HepG2 (cell line): ENCODE measurements at regions not wholly inside any gene's neighbourhood (a gene's known extent, or its start where the extent isn't known, plus 50 kb on each side); places are given as distances from the start of the nearest gene placed in this dataset.
A peak's percentile ranks its signal among the peaks of the same experiment; 100 is the strongest.

Source experiments
- AKAP8 ChIP-seq: sonication (generic); formaldehyde crosslinking; IDR thresholded peaks from 2 replicates; pipeline ENCODE4 v1.5.1; 2020; ENCODE audit warnings: mild to moderate bottlenecking, missing genetic modification reagents
- CHD4 ChIP-seq: fragments of 200-600 bp; sonication (generic); IDR thresholded peaks from 2 replicates; pipeline ENCODE4 v1.7.0; 2017; ENCODE audit warnings: mild to moderate bottlenecking, low read length, borderline replicate concordance
- E2F2 ChIP-seq: sonication (generic); formaldehyde crosslinking; IDR thresholded peaks from 2 replicates; pipeline ENCODE4 v1.4.0; 2020; ENCODE audit warnings: missing genetic modification reagents, borderline replicate concordance
- HDAC6 ChIP-seq: fragments of 200-600 bp; sonication (generic); IDR thresholded peaks from 2 replicates; pipeline ENCODE4 v1.7.0; 2017; ENCODE audit warnings: mild to moderate bottlenecking, antibody characterized with exemption, low read length, low read depth
- HNRNPLL ChIP-seq: fragments of 200-400 bp; formaldehyde crosslinking; IDR thresholded peaks from 2 replicates; pipeline ENCODE4 v1.6.1; 2017; ENCODE audit warnings: mild to moderate bottlenecking, low read depth, low read length; ENCODE audit not compliant: poor library complexity, severe bottlenecking
- HNRNPUL1 ChIP-seq: fragments of 200-400 bp; formaldehyde crosslinking; IDR thresholded peaks from 2 replicates; pipeline ENCODE4 v1.6.1; 2017; ENCODE audit warnings: low read depth, mild to moderate bottlenecking, low read length, moderate library complexity
- KDM4B ChIP-seq: sonication (generic); formaldehyde crosslinking; IDR thresholded peaks from 2 replicates; pipeline ENCODE4 v1.4.0; 2020; ENCODE audit warnings: missing genetic modification reagents
- KMT2B ChIP-seq: IDR thresholded peaks from 2 replicates; pipeline ENCODE4 v1.6.1; 2016; ENCODE audit warnings: missing genetic modification reagents, missing compliant biosample characterization
- ONECUT2 ChIP-seq: sonication (generic); formaldehyde crosslinking; IDR thresholded peaks from 2 replicates; pipeline ENCODE4 v1.4.0; 2020; ENCODE audit warnings: missing genetic modification reagents
- PAX8 ChIP-seq: sonication (generic); formaldehyde crosslinking; IDR thresholded peaks from 2 replicates; pipeline ENCODE4 v1.8.0; 2022; ENCODE audit warnings: mild to moderate bottlenecking, missing genetic modification reagents, borderline replicate concordance
- PPARG ChIP-seq: conservative IDR thresholded peaks from 2 replicates; pipeline ENCODE4 v1.6.1; 2016; ENCODE audit warnings: missing biosample characterization, missing genetic modification reagents
- PRDM15 ChIP-seq: sonication (generic); formaldehyde crosslinking; IDR thresholded peaks from 2 replicates; pipeline ENCODE4 v1.4.0; 2020; ENCODE audit warnings: missing genetic modification reagents
- PRPF4 ChIP-seq: fragments of 200-400 bp; formaldehyde crosslinking; IDR thresholded peaks from 2 replicates; pipeline ENCODE4 v1.6.1; 2016; ENCODE audit warnings: low read length, low read depth; ENCODE audit not compliant: poor library complexity, severe bottlenecking
- RARG ChIP-seq: sonication (generic); formaldehyde crosslinking; IDR thresholded peaks from 2 replicates; pipeline ENCODE4 v1.4.0; 2020; ENCODE audit warnings: low read depth, mild to moderate bottlenecking, missing genetic modification reagents
- SMAD3 ChIP-seq: sonication (generic); formaldehyde crosslinking; IDR thresholded peaks from 2 replicates; pipeline ENCODE4 v1.4.0; 2020; ENCODE audit warnings: missing genetic modification reagents
- SMYD3 ChIP-seq: sonication (generic); formaldehyde crosslinking; IDR thresholded peaks from 2 replicates; pipeline ENCODE4 v1.8.1; 2023; ENCODE audit warnings: mild to moderate bottlenecking, missing genetic modification reagents
- SRSF9 ChIP-seq: fragments of 200-400 bp; formaldehyde crosslinking; IDR thresholded peaks from 2 replicates; pipeline ENCODE4 v1.6.1; 2018; ENCODE audit warnings: borderline replicate concordance, mild to moderate bottlenecking, low read depth, low read length; ENCODE audit not compliant: insufficient read depth, poor library complexity, severe bottlenecking
- TSC22D2 ChIP-seq: sonication (generic); formaldehyde crosslinking; IDR thresholded peaks from 2 replicates; pipeline ENCODE4 v1.5.1; 2020; ENCODE audit warnings: missing genetic modification reagents, mild to moderate bottlenecking, borderline replicate concordance
- ZNF343 ChIP-seq: sonication (generic); formaldehyde crosslinking; IDR thresholded peaks from 2 replicates; pipeline ENCODE4 v1.4.0; 2020; ENCODE audit warnings: mild to moderate bottlenecking, missing genetic modification reagents
- ZNF382 ChIP-seq: sonication (generic); formaldehyde crosslinking; IDR thresholded peaks from 2 replicates; pipeline ENCODE4 v1.5.0; 2020; ENCODE audit warnings: missing genetic modification reagents, mild to moderate bottlenecking, borderline replicate concordance
- ZZZ3 ChIP-seq: sonication (generic); formaldehyde crosslinking; IDR thresholded peaks from 2 replicates; pipeline ENCODE4 v1.4.0; 2020; ENCODE audit warnings: missing genetic modification reagents, mild to moderate bottlenecking, borderline replicate concordance
- TF ChIP-seq, protein P1 (sequence below): sonication (generic); formaldehyde crosslinking; IDR thresholded peaks from 2 replicates; pipeline ENCODE4 v1.9.0; 2021; ENCODE audit warnings: missing genetic modification reagents, borderline replicate concordance

DNA sequence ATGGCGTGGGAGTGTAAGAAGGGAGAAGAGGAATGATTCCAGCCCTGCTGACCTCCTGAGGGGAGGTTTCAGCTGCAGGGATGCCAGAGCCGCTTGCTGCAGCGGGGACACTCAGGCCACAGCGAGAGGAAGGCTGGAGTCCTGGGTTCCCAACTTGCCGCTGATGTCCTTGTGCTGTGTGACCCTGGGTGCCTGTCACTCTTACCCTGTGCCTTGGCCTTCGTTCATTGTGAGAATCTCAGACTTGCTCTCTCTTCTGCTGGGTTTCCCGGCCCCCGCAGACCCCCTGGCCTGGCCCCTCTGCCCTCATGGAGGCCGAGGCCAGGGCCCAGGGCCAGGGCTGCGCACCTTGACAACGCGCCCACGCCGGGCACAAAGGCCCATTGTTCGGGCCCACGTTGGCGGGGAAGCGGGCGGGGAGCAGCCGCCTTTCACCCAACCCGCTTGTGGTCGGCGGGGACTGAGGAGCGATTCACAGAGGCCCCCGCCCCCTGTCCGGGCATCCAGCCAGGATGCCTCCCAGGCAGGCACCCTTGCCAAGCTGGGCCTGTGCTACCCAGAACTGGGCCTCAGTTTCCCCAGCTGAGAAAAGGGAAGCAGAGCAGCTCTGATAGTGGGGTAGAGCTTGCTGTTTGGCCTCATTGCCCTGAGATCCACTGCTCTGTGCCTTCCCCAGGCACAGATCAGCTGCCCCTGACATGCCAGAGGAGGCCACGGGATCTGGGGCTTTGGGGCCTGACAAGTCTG lies 52.4 kb downstream of the CEBPB start (continued):
- TF ChIP-seq, protein P1, sequence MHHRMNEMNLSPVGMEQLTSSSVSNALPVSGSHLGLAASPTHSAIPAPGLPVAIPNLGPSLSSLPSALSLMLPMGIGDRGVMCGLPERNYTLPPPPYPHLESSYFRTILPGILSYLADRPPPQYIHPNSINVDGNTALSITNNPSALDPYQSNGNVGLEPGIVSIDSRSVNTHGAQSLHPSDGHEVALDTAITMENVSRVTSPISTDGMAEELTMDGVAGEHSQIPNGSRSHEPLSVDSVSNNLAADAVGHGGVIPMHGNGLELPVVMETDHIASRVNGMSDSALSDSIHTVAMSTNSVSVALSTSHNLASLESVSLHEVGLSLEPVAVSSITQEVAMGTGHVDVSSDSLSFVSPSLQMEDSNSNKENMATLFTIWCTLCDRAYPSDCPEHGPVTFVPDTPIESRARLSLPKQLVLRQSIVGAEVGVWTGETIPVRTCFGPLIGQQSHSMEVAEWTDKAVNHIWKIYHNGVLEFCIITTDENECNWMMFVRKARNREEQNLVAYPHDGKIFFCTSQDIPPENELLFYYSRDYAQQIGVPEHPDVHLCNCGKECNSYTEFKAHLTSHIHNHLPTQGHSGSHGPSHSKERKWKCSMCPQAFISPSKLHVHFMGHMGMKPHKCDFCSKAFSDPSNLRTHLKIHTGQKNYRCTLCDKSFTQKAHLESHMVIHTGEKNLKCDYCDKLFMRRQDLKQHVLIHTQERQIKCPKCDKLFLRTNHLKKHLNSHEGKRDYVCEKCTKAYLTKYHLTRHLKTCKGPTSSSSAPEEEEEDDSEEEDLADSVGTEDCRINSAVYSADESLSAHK (CRISPR knock-in tag), result 0 out of 2 replicates have a peak, but pooled peaks have one; percentile 27
- no peak for TF ChIP-seq ONECUT2 (CRISPR knock-in tag)
- TF ChIP-seq PRPF4, result no peak
- no peak for TF ChIP-seq SRSF9
- TF ChIP-seq HDAC6, result no peak
- TF ChIP-seq ZZZ3 (CRISPR knock-in tag), result no peak; the same call in 1 of the 2 replicates
- peak; percentile 91 for TF ChIP-seq CHD4
- peak; percentile 88 for TF ChIP-seq HNRNPLL
- no peak for TF ChIP-seq PAX8 (CRISPR knock-in tag)
- peak; percentile 83 for TF ChIP-seq AKAP8 (CRISPR knock-in tag)
- TF ChIP-seq KMT2B (CRISPR knock-in tag), result no peak
- TF ChIP-seq KDM4B (CRISPR knock-in tag), result peak; percentile 76; the same call in 1 of the 2 replicates
- no peak for TF ChIP-seq ZNF382
- no peak; the same call in 1 of the 2 replicates for TF ChIP-seq SMYD3 (CRISPR knock-in tag)
- TF ChIP-seq SMAD3, result peak; percentile 47
- TF ChIP-seq PPARG, result peak; percentile 87
- TF ChIP-seq HNRNPUL1, result no peak
- TF ChIP-seq ZNF343, result peak; percentile 92; the same call in 1 of the 2 replicates
- no peak for TF ChIP-seq PRDM15 (CRISPR knock-in tag)
- 0 out of 2 replicates have a peak, but pooled peaks have one; percentile 70 for TF ChIP-seq E2F2 (CRISPR knock-in tag)
- no peak; the same call in 1 of the 2 replicates for TF ChIP-seq TSC22D2
- TF ChIP-seq RARG, result no peak
